ENCODE measurements at regions not wholly inside any gene's neighbourhood (a gene's known extent, or its start where the extent isn't known, plus 50 kb on each side); places are given as distances from the start of the nearest gene placed in this dataset.

DNA sequence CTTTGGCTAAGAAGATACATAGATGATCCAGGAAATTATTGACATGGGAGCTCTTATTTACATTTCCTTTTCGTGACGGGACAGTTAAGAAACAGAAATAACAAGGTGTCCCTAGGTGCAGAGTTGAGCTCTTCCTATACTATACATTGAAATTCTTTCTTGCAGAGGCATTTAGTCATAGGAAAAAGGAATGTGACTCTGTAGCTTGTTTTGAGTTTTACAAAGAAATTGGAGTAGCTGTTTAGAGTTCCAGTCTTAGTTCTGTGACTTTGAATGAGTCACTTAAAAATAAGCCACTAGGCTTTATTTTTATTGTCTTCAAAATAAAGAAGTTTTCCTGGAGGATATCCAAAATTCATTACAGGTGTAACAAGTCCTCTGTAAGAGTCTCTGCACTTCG lies 723.5 kb upstream of the SGO1 start:
- no peak for TF ChIP-seq EZH2 (IDR thresholded peaks at IDR 0.05; ENCODE audit: borderline replicate concordance, low read depth, low read length, poor library complexity, severe bottlenecking)
- TF ChIP-seq, protein P1, sequence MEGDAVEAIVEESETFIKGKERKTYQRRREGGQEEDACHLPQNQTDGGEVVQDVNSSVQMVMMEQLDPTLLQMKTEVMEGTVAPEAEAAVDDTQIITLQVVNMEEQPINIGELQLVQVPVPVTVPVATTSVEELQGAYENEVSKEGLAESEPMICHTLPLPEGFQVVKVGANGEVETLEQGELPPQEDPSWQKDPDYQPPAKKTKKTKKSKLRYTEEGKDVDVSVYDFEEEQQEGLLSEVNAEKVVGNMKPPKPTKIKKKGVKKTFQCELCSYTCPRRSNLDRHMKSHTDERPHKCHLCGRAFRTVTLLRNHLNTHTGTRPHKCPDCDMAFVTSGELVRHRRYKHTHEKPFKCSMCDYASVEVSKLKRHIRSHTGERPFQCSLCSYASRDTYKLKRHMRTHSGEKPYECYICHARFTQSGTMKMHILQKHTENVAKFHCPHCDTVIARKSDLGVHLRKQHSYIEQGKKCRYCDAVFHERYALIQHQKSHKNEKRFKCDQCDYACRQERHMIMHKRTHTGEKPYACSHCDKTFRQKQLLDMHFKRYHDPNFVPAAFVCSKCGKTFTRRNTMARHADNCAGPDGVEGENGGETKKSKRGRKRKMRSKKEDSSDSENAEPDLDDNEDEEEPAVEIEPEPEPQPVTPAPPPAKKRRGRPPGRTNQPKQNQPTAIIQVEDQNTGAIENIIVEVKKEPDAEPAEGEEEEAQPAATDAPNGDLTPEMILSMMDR (conservative IDR thresholded peaks at IDR 0.05; ENCODE audit: low read depth, low read length) = no peak

Data from A673 (cell line).